ENCODE measurements at regions not wholly inside any gene's neighbourhood (a gene's known extent, or its start where the extent isn't known, plus 50 kb on each side); places are given as distances from the start of the nearest gene placed in this dataset.

- TF ChIP-seq CTCF (IDR thresholded peaks at IDR 0.05) (no peak), PREB (CRISPR knock-in tag; IDR thresholded peaks at IDR 0.05; ENCODE audit: borderline replicate concordance) (no peak), TCF7 (CRISPR knock-in tag; IDR thresholded peaks at IDR 0.05; ENCODE audit: low read depth) (no peak), ZNF263 (CRISPR knock-in tag; IDR thresholded peaks at IDR 0.05; ENCODE audit: low read depth) (no peak), NR1H2 (CRISPR knock-in tag; IDR thresholded peaks at IDR 0.05) (no peak), ZNF138 (CRISPR knock-in tag; conservative IDR thresholded peaks at IDR 0.05) (no peak), ATF3 (CRISPR knock-in tag; conservative IDR thresholded peaks at IDR 0.05) (no peak)
Measured at GRCh38 chr3:177431525-177432176, 234.4 kb upstream of the TBL1XR1 start.
